ENCODE measurements at regions not wholly inside any gene's neighbourhood (a gene's known extent, or its start where the extent isn't known, plus 50 kb on each side); places are given as distances from the start of the nearest gene placed in this dataset.

DNA sequence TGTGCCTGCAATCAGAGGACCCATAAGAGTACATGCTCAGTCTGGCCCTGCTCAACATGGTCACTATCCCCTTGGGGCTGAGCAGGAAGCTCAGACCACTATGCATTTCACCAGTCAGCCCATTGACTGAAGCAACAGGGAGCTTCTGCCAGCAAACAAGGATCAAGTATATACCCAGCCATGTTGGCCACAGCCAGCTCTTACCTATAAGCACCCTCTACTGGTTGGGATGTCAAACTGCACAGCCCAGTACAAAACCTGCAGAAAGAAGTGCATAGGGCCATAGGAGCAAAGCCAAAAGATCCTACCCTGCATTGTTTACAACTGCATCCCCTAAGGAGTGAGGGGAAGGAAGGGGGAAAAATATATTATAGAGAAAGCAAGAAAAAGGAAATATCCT, 214.4 kb upstream of the CPEB2 start:
- TF ChIP-seq, protein P1, sequence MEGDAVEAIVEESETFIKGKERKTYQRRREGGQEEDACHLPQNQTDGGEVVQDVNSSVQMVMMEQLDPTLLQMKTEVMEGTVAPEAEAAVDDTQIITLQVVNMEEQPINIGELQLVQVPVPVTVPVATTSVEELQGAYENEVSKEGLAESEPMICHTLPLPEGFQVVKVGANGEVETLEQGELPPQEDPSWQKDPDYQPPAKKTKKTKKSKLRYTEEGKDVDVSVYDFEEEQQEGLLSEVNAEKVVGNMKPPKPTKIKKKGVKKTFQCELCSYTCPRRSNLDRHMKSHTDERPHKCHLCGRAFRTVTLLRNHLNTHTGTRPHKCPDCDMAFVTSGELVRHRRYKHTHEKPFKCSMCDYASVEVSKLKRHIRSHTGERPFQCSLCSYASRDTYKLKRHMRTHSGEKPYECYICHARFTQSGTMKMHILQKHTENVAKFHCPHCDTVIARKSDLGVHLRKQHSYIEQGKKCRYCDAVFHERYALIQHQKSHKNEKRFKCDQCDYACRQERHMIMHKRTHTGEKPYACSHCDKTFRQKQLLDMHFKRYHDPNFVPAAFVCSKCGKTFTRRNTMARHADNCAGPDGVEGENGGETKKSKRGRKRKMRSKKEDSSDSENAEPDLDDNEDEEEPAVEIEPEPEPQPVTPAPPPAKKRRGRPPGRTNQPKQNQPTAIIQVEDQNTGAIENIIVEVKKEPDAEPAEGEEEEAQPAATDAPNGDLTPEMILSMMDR (IDR thresholded peaks at IDR 0.05) = peak; percentile 53
- TF ChIP-seq EZH2phosphoT487 (IDR thresholded peaks at IDR 0.05) (no peak), EZH2 (IDR thresholded peaks at IDR 0.05) (no peak)
